Spleen (tissue), 7 donors: ENCODE measurements at regions not wholly inside any gene's neighbourhood (a gene's known extent, or its start where the extent isn't known, plus 50 kb on each side); places are given as distances from the start of the nearest gene placed in this dataset.

Source experiments
- POLR2A ChIP-seq, 3 donors: fragments of 450-650 bp; IDR thresholded peaks; one replicate each; pipeline ENCODE4 v1.5.1; 2017; ENCODE audit warnings: antibody characterized with exemption in 3 of 3, mild to moderate bottlenecking in 1 of 3
- POLR2AphosphoS5 ChIP-seq, 3 donors: sonication (generic); formaldehyde crosslinking; IDR thresholded peaks; one replicate each; pipeline ENCODE4 v1.5.1; 2017; ENCODE audit warnings: antibody characterized with exemption in 3 of 3
- TF ChIP-seq, protein P1 (sequence below), 11 experiments: fragments of 200-600 bp in 7 of 11; fragments of 450-650 bp in 4 of 11; sonication (generic) in 4 of 11; IDR thresholded peaks in 8 of 11; conservative IDR thresholded peaks in 3 of 11; 1 replicate in 7 of 11; 2 replicates in 4 of 11; pipeline versions ENCODE4 v1.4.0 to v1.8.0; 2016 to 2021; ENCODE audit warnings: antibody characterized with exemption in 11 of 11, inconsistent platforms in 4 of 11, mild to moderate bottlenecking in 1 of 11
- donor health status: DM: no; HTN: no; CAD: no; lungs with moderate emphysema.
- donor health status: DM: no; HTN: no; CAD: no.
- donor health status: DM: no; HTN: no; CAD: no.

DNA sequence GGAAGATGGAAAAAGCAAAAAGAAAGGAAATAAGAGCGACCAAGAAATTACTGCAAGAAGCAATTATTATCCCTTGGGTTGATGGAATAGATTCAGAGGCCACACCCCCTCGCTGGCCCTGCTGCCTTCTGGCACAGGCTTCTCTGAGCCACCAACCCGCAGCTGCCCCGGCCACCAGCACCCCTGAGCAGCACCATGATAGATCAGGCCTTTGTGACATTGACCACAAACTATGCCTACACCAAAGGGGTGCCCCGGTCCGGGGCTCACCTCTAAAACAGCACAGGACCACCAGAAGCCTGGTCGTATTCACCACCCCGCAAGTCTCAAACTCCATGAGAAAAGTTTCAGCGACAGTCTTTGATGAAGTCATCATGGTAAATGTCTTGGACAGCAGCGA is 1059.3 kb downstream of the SLITRK1 start:
- TF ChIP-seq, protein P1, sequence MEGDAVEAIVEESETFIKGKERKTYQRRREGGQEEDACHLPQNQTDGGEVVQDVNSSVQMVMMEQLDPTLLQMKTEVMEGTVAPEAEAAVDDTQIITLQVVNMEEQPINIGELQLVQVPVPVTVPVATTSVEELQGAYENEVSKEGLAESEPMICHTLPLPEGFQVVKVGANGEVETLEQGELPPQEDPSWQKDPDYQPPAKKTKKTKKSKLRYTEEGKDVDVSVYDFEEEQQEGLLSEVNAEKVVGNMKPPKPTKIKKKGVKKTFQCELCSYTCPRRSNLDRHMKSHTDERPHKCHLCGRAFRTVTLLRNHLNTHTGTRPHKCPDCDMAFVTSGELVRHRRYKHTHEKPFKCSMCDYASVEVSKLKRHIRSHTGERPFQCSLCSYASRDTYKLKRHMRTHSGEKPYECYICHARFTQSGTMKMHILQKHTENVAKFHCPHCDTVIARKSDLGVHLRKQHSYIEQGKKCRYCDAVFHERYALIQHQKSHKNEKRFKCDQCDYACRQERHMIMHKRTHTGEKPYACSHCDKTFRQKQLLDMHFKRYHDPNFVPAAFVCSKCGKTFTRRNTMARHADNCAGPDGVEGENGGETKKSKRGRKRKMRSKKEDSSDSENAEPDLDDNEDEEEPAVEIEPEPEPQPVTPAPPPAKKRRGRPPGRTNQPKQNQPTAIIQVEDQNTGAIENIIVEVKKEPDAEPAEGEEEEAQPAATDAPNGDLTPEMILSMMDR (IDR thresholded peaks at IDR 0.05 in 8 of 11, conservative IDR thresholded peaks at IDR 0.05 in 3 of 11), result no peak
- TF ChIP-seq POLR2AphosphoS5 (IDR thresholded peaks at IDR 0.05) (no peak), POLR2A (IDR thresholded peaks at IDR 0.05) (no peak)
